Stimulated activated naive CD8-positive, alpha-beta T cell treated with anti-CD3 and anti-CD28 coated beads, Interleukin-15, Interleukin-2, amounts not matched to agents 100 U/mL and 50 U/mL, for 24 hours (primary cell): ENCODE measurements at regions not wholly inside any gene's neighbourhood (a gene's known extent, or its start where the extent isn't known, plus 50 kb on each side); places are given as distances from the start of the nearest gene placed in this dataset.
"Not testable (repeated sequence)": the region's sequence is repeated elsewhere in the genome, so short reads cannot be mapped to it uniquely, and the experiment has no call there.

Experiments used
- ATAC-seq: fragments of 150-1000 bp; cut with Tn5 transposase; one replicate; pipeline ENCODE4 v1.10.0; 2021
- DNase-seq: peaks from one replicate; pipeline ENCODE4 v3.0.0; 2021

DNA sequence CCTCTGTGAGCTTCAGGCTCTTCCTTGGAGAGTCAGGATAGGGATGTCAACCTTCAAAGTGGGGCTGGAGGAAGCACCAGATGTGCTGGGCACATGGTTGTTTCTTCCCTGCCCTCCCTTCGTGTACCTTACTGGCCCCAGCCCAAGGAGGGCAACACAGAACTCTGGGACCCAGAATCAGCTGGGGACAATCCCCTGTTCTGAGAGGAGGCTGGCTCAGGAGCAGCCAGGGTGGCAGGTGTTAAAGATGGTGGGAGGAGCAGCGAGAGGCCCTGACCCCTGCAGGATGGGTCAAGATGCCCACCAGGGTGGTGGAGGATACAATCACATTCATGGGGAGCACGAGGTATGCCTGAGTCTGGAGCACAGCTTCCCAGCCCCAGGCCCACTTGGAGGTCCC lies 300.4 kb downstream of the ABCC12 start:
- no peak for DNase-seq
- no peak for ATAC-seq

DNA sequence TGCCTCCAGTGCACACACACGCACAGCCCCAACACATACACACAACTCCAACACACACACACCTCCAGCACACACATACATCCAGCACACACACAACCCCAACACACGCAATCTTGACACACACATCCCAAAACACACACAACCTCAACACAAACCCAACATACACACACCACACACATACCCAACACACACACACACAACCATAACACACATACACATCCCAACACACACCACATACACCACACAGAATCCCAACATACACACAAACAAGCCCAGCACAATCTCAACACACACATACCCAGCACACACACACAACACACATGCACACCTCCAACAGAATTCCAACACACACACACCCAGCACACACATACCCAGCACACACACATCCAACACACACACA lies 301.1 kb downstream of the ABCC12 start:
- DNase-seq = no peak
- ATAC-seq = no peak

DNA sequence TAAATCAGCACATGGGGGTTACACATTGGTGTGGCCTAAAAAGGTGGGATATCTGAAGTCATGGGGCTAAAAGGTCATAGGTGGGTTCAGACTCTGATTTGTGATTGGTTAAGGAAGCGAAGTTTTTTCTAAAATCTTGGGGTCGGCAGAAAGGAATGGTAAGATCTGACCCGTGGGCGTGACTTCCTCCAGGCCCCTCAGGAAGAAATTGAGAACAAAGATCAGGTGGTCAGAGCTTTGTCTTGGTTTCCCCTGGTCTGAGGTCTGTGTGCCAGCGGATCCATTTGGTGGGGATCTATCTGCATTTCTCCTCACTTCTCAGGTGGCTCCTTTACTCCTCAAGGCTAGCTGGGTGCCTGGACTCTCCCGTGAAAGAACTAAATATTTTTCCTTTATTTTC lies 302.8 kb downstream of the ABCC12 start:
- no peak for DNase-seq
- no peak for ATAC-seq

DNA sequence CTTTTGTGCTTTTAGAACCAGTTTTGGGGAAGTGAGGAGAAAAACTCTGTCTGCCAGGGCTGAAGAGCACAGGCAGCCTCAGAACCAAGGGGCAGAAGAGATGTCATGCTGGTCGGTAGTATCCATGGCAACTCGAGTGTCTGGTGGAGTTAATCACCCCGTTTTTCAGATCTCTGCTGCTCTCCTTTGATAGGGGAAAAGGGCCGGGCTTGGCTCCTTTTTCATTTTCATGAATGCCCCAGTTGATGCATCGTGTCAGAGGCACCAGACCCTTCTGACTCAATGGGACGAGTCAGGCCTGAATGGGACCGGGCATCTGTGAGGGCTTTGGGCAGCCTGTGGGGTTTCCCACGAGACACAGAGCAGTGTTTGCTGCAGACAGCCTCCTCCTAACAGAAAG lies 304.6 kb downstream of the ABCC12 start:
- DNase-seq (no peak), ATAC-seq (no peak)

DNA sequence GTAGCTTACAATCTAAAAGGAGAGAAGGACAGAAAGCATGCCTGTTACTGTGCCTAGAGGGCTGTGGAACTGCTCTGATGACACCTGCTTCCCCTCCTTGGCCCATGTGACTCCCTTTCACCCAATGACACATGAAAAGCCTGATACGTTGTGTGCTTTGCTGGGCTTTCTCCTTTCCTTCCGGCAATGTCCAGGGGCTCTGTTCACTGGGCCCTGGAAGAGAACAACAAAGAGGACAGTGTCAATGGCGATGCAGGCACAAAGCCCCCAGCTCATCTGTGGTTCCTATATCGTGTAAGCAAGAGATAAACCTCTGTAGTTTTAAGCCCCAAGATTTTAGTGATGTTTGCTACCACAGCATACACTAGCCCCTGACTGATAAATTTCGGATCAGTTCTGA lies 306.1 kb downstream of the ABCC12 start:
- DNase-seq = no peak
- no peak for ATAC-seq

DNA sequence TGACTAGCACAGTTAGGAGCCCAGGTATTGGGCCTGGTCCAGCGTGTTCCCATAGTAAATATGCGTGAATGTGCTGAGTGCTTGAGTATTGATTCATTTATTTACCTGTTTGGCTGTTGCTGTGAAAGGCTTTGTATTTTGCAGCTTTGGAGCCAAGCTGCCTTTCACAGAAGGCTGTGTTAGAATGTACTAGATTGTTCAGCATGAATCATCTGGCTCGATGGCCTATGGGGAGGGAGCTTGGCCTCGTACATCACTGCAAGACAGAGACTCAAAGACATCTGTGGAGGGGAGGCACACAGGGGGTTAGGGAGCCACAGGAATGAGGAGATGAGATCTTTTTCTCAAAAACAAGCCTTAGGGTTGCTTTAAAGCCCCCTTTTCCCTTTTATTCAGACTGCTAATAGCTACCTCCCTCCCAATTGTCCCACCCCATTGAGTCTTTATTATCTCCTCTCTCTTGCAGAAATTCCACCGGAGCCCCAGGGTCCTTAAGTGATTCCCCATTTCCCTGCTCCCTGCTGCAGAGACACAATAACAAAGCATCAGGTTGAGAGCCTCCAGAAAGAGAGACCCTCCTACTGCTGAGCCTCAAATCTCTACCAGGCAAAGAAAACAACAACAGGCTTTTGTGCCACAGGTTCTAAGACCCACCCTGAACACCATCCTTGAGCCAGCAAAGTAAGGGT lies 307.2 kb downstream of the ABCC12 start:
- ATAC-seq (no peak), DNase-seq (no peak)

DNA sequence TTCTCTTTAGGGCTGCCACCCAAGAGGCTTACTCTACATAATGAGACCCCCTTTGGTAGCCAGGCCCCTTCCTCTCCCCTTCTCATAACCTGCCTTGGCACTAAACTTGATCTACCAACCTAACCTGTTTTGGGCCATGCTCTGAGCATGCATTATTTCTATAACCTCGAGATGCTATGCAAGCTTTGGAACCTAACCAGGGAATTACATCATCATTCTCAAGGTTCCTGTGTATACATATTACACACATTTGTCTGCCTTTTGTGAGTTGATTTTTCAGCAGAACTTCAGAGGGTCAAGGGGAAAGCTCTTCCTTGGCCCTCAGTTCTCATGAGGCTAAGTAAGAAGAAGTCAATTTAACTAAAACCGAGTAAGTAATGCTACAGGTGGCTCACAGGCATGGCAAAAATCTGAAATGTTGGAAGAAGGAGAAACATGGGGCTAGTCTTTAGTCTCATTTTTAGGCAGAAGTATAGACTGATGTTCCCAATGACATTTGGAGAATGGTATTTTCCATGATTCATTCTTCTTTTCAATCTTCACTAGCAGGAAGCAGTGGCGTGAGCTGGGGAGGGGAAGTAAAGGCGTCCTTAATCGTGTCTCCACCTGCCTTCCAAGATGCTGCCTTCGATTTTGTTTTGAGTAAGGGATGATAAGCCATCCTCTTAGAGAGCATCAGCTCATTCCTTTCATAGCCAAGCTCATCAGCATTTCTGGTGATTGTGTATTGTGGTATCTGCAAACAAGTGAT lies 308.4 kb downstream of the ABCC12 start:
- ATAC-seq = no peak
- DNase-seq = no peak

DNA sequence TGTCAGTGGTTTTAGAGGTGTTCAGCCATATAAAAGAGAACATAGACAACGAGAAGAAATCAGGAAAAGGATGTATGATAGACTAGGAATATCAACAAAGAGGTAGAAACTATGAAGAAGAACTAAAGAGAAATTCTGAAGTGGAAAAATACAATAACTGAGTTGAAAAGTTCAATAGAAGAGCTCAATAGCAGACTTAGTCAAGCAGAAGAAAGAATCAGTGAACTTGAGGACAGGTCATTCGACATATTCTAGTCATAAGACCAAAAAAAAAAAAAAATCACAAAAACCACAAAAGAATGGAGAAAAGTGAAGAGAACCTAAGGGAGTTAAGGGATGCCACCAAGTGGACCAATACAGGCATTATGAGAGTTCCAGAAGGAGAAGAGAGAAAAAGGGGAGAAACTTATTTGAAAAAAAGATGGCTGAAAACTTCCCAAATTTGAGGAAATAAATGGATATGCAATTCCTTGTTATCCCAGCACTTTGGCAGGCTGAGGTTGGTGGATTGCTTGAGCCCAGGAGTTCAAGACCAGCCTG lies 321.2 kb downstream of the ABCC12 start:
- DNase-seq (no peak), ATAC-seq (no peak)

DNA sequence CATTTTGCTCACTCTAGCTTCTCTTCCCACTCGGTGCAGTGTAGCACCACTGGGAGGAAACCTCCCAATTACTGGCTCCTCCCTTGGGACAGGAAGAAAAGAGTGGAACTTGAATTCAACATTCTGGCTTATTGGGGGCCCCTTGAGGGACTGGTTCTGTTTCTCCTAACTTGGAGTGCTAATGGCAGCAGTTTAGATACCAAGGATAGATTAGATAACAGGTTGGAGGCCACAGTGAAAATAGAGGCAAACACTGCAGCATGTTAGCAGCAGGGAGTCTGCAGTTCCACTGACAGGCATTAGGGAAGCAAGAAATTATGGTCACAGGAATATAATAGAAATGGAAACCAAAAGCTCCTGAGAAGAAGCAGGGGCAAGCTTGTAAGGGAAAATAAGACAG lies 322.0 kb downstream of the ABCC12 start:
- ATAC-seq (no peak), DNase-seq (no peak)

DNA sequence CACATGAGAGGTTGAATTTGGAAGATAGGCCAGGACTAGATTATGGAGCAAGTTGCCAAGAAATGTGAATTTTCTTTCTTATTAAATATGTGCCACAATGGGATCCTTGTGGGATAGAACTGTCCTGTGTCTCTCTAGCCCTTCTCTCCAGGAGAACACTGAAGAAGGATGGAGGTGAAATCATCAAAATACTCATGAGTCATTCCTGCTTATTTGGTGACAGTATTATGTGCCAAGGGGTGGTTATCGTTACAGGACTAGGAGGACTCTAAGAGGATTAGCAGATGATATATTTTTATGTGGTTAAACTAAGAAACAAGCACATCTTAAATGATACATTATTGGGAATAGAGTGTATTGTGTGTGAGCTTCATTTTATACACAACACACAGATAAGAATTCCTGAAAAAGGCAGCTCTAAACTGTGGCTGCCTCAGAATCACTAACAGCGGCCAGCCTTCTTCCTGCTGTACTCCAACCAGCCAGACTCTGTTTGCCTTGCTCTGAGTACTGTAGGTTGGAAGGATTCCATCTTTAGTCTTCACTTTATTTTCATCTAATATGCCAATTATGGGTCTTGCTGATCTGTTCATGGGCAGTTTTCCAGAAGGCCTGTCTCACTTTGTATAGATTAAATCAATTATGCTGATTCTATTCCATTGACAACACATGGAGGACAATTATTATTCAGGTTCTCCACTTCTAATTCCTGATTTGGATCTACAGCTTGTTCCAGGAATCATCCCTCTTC lies 325.8 kb downstream of the ABCC12 start:
- DNase-seq = no peak

DNA sequence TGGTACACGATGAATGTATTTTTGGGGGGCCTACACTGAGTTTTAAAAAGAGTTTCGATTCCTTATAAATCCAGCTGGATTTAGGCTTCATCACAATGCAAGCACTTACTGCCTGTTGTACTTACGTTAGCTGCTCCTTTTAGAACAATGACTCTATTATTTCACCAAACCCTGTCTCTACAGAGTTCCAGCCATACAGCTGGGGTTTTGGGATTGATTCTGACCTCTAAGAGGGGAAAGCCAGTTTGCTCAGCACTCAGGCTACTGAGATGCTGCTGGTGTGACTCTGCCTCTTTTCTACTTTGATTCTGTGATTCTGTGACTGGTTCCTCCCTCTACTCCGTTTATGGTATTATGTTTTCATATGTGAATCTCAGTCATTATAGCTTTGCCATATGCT lies 329.7 kb downstream of the ABCC12 start:
- no peak for DNase-seq

More for the DNA sequence above, 325.8 kb downstream of the ABCC12 start:
- no peak for ATAC-seq

DNA sequence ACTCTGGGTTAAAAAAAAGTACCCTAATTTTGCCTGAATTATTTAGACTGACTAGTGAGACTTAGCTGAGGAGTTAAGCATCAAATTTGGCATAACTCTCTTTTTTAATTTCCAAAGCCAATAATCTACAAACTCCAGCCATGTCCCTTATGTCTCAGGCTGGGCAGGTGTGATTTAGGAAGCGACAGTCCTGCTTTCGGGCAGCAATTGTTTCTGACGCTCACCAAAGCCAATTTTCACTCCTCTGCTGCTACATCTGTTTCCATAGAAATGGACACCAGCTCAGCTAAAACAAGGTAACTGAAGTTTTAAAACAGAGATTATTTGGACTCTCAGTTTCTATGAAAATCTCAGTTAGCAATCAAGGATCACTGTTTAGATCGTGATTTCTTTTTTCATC lies 338.7 kb downstream of the ABCC12 start:
- no peak for ATAC-seq

More for the DNA sequence above, 329.7 kb downstream of the ABCC12 start:
- no peak for ATAC-seq

DNA sequence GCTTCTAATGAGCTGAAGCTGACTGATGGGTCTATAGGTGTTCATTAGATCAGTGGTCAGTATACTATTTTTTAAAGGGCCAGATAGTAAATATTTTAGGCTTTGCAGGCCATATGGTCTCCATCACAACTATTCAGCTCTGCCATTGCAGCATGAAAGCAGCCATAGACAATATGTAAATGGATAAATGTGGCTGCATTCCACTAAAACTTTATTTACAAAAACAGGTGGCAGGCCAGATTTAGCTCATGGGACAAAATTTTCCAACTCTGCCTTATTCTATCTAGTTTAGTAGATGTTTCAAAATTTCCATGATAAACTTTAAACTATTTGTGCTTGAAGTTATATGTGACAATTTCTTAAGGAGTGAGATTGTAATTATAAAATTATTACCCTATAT lies 339.3 kb downstream of the ABCC12 start:
- ATAC-seq = no peak
- DNase-seq = no peak

More for the DNA sequence above, 338.7 kb downstream of the ABCC12 start:
- no peak for DNase-seq

DNA sequence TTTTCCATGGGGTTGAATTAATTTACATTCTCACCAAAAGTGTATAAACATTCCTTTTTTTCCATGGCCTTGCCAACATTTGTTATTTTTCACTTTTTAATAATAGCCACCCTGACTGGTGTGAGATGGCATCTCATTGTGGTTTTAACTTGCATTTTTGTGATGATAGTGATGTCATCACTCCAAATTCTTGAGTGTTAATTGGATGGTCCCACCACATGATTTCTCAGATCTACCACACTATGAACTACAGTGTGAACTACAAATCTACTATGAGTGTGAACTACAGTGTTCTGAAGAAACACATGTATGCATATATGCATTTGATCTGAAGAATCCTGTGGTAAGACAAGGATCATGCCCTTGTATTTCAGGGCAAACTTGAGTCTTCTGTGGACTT lies 340.1 kb downstream of the ABCC12 start:
- no peak for ATAC-seq
- no peak for DNase-seq

DNA sequence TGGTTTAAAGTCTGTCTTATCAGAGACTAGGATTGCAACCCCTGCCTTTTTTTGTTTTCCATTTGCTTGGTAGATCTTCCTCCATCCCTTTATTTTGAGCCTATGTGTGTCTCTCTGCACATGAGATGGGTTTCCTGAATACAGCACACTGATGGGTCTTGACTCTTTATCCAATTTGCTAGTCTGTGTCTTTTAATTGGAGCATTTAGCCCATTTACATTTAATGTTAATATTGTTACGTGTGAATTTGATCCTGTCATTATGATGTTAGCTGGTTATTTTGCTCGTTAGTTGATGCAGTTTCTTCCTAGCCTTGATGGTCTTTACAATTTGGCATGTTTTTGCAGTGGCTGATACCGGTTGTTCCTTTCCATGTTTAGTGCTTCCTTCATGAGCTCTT lies 344.0 kb downstream of the ABCC12 start:
- DNase-seq, ATAC-seq: not testable (repeated sequence)

DNA sequence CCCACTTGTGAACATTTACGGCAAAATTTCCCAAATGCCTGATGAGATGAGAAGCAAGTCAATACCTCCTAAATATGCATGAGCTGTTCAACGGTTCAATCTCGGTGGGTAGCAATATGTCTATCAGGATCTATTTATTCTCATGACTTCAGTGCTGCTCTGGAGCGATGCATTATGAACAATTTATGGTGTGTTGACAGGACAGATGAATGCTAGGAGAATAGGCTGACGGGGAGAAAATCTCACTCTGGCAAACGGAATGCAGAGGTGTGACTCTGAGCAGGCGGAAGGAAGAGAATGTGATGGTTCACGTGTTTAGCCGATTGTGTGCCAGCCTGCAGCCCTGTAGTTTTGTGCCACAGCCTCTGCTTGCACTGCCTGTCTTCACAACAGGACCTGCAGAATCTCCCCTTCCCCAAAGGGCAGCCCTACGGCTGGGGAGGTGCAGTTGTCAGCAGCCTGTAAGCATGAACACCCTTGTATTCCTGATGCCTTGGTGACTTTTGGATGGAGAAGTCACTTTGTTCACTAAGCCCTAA lies 345.2 kb downstream of the PHKB start:
- DNase-seq = no peak
- ATAC-seq = no peak

DNA sequence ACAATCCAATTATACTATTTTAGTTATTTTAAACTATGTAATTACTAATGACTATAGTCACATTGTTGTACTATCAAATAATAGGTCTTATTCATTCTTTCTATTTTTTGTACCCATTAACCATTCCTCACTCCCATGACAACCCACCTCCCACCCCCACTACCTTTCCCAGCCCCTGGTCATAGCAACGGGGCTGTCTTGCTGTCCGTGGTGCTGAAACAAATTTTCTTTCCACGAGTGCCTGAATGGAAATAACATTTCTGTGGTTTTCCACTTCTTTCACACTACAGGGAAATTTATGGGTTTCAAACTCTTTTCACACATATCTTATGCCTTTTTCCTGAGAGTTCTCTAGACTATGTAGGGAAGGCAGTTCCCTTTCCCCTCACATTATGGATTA lies 326.6 kb downstream of the PHKB start:
- ATAC-seq = no peak
- DNase-seq = no peak

DNA sequence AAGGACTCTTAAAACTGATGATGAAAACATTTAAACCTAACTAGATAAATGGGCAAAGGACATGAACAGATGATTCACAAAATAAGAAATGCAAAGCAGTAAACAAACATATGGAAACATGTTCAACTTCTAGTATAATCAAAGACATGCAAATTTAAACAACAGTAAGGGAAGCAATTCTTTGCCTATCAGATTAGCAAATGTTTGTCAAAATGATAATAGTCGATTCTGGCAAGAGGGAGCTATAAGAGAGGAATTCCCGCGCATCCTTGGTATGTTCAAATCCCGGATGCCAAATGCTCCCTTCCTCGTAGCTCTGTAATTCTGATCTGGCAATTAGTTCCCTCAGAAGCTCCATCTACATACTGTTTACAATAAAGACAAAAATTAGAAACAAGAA lies 320.5 kb downstream of the PHKB start:
- ATAC-seq = no peak
- DNase-seq = no peak

DNA sequence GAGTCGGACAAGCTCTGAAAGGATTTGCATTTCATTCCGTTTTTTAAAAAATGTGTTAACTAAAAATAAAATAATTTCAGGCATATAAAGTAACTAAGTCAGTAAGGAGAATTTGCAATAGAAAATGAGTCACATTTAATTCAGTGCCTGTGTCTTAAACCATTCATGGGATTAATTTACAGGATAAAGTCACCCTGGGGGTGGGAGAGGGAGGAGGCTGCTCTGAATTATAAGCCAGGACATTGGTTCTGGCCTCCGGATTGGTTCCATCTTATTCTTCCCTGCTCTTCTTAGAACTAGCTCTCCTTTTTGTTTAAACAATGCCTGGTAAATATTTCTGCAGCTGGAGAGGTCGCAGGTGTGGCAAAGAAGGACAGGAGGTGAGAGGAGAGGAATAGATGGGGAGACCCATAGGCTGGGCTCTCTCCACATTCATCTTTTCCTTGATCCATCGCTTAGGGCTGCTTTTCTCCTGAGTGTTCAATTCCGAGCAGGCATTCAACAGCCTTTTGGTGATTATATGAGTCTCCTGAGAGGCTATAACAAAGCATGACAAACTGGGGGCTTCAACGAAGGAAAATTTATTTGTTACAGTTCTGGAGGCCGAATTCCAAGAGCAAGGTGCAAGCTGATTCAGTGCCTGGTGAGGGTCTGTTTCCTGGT lies 319.2 kb downstream of the PHKB start:
- no peak for DNase-seq
- no peak for ATAC-seq

DNA sequence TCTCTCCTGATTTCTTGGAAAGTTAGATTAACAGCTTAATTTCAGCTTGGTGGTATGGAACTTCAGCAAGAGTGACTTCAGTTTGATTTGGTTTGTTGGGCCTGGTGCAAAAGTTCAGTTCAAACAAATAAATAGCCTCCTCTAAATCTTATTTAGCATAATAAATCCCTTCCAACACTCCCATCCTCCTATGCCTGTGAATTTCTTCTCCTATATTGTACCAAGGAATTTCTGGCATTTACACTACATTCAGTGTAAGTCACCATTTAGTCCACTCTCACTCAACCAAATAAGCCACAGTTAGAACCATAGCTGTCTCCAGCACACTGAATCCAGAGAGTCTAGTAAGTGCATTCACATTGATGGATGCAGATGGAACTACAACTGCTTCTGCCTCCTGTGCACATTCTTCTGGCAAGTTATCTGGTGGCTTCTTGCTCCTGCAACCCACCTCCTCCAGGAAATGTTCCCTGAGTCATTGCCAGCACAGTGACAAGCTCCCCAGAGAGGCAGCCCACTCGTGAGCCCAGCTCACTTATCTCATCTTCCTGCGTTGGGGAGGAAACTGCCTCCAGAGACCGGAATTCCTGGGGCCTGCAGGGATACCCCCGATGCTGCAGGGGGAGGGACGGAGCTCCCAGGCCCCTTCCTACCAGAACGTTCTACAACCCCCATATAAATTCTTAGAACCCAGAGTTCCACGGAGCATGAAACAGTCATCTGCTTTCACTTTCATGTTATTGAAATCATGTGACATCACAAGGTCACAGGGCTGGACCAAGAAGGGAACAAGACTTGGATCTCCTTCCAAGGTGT lies 318.3 kb downstream of the PHKB start:
- DNase-seq (peak; percentile 12), ATAC-seq (peak; percentile 68)

DNA sequence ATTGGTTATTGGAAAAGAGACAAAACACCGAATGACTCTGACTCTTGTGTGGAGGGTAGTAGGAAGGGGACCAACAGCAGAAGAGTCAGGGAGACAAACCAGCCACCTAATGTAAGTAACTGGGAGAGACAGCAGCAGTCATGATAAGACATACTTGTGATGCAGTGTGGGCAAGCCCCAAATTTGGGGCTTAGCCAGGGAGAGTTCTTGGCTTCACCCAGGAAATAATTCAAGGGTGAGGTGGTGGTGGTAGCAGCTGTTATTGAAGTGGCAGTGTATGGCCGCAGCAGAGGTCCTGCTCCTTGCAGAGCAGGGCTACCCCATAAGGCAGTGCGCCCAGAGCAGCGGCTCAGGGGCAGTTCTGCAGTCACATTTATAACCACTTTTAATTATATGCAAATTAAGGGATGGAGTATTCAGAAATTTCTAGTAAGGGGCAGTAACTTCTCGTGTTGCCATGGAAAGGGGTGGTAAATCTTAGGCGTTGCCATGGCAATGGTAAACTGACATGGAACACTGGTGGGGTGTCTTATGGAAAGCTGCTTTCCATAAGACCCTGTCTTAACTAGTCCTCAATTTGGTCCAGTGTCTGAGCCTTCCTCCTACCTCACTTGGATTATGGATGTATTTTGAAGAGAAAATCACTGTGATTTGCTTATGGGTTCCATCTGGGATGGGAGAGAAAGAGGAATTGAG lies 317.1 kb downstream of the PHKB start:
- DNase-seq (no peak), ATAC-seq (no peak)
